Smooth muscle cell of the brain vasculature (primary cell): ENCODE measurements at regions not wholly inside any gene's neighbourhood (a gene's known extent, or its start where the extent isn't known, plus 50 kb on each side); places are given as distances from the start of the nearest gene placed in this dataset.

Source experiments
- DNase-seq: peaks from one replicate; pipeline ENCODE4 v3.0.0-alpha.2; 2012; ENCODE audit warnings: low read depth, low spot score

DNA sequence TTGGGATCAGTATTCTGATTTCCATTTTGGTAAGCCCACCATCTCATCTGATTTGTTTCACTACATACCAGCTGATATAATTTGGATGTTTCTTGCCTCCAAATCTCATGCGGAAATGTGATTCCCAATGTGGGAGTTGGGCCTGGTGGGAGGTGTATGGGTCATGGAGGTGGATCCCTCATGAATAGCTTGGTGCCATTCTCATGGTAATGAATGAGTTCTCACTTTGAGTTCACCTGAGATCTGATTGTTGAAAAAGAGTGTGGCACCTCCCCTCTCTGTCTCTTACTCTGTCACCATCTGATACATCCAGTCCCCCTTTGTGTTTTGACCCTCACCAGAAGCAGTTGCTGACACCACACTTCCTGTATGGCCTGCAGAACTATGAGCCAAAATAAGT lies 347.3 kb downstream of the ARL4A start:
- DNase-seq: no peak

DNA sequence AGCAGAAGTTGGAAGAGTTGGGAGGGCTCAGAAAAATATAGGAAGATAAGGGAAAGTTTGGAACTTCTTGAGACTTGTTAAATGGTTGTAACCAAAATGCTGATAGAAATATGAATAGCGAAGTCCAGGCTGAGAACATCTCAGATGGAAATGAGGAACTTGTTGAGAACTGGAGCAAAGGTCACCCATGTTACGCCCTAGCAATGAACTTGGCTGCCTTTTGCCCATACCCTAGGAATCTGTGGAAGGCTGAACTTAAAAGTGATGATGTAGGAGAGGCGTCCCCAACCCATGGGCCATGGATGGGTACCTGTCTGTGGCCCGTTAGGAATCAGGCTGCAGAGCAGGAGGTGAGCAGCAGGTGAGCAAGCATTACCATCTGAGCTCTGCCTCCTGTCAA lies 347.8 kb downstream of the ARL4A start:
- DNase-seq: no peak

DNA sequence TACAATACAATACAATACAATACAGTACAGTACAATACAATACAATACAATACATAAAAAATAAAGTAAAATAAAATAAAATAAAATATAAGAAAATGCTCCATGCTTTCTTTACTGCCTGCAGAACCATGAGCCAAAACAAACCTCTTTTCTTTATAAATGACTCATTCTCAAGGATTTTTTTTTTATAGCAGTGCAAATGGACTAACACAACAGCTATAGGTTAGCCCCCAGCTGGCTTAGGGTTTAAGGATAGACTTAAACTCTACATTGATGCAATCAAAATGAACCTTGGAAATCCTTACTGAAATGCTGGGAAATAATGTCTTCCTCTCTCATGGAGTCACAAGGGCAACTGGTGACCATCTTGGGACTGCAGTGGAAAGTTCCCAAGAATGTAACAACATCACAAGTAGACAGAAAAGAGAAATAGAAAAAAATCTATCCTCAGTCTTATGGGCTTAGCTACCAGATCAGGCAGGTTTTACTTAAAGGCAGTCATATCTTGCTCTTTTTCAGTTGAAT lies 348.9 kb downstream of the ARL4A start:
- DNase-seq: no peak

DNA sequence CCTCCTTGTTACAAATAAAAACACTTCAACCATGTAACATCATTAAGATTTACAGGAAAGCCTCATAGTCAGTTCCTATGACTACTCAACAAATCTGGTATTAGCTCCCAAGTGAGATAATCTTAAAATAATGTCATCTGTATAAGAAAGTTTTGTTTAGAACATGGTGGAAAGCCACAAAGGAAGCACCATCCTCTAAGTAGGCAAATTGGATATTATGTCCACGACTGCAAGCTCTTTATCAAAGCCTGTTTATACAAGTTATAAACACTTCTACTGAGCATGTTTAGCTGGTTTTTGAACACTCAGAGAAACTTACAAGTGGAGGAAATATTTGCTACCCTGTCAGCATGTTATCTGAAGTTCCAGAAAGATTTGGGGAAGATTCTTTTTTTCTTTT lies 349.8 kb downstream of the ARL4A start:
- DNase-seq: no peak

DNA sequence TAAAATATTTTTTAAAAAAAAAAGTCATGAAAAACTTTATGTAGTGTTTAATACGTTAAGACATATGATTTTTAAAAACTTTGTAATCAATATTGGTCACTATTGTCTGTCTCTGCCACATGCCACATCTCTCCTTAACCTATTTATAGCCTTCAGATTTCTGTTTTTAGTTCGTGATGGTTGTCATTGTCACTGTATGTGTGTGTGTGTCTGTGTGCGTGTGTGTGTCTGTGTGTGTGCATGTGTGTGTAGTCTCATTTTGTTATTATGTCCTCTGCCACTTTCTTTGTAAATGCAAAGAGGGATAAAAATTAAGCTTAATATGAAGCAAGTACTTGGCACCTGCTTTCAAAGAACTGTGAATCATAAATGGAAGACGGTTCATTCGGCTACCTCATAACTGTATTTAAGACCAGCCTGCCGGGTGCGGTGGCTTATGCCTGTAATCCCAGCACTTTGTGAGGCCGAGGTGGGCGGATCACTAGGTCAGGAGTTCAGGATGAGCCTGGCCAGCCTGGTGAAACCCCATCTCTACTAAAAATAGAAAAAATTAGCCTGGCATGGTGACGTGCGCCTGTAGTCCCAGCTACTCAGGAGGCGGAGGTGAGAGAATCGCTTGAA lies 354.0 kb downstream of the ARL4A start:
- DNase-seq: no peak

DNA sequence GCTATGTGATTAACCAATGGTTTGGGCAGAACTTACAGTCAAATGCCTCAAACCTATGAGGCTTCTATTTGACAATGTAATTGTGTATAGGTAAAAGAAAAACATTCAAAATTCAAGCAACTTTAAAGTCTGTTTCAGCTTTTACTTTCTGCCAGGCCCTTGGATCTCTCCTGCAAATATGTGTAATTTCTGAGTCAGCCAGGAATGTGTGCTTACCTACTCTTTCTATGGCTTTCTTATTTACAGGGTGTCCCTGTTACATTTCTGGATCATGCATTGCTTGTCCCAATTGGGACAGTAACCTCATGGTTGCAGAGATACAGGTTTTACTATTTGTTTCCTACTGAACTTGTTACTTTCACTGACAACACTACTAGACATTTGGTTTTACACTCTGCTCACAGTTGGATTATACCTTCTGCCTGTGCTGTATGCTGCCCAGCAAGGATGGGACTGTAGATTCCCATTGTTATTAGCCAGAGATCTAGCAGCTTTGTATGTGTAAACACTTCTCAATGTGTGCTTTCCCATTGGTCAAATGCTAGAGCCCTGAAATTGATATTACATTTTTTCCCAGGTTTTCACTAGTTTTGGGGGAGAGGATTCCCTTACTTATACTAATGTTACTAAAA lies 355.3 kb downstream of the ARL4A start:
- DNase-seq: no peak

DNA sequence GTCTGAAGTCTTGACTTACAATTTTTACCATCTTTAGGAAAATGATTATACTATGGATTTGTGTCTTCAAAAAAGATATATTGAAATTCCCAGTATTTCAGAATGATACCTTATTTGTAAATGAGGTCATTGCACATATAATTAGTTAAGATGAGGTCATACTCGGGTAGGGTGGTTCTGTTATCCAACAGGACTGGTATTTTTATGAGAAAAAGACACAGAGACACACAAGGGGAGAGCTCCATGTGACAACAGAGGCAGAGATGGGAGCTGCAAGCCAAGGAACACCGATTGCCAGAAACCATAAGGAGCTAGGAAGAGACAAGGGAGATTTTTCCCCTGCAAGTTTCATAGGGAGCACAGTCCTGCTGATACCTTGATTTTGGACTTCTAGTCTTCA lies 356.9 kb downstream of the ARL4A start:
- no peak for DNase-seq

DNA sequence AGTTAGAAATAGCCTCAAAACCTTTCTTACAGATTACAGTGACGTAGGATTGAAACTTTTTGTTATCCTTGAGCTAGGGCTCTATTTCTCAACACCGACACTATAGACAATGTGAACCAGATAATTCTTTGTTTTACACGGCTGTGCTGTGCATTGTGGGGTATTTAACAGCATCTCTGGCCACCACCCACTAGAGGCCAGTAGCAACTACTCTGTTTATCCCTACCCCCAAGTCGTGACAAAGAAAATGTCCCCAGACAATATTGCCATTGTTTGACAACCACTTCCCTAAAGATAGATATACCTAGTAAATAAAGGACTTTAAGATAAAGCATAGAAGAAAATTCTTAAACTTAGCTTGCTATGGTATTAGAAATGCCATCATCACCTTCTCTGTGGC lies 359.6 kb downstream of the ARL4A start:
- no peak for DNase-seq

DNA sequence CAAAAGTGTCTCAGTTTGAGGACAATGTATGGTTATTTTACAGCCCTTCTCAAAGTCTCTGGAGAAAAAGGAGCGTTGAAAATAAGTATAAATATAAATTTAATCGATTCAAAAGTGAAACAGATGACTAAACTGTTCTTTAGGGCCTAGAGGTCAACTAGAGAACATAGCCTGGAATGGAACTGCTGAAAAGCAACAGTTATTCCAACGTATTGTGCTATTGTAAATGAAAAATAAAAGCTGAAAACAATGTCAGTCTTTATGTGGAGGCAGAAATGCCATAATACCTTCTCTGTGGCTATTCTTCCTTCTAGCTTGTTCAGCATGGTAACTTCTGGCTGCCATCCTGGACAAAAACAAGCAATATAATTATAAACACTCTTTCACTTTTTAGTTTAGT lies 362.5 kb downstream of the ARL4A start:
- no peak for DNase-seq

DNA sequence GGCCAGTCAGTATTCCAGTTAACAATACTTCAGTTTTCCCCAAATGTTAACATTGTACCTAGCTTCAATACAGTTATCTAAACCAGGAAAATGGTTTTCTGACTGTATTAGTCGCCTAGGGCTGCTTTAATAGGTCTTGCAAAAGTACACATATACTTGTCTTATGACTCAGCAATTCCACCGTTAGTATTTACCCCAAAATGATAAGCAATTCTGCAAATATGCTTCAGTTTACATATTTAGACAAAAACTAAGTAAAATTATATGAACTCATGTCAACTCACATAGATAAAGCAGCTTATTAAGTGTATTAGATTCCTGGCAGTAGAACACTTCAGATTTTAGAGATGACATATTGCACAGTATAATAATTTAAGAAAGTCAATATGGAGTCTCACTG lies 363.3 kb downstream of the ARL4A start:
- DNase-seq: no peak

DNA sequence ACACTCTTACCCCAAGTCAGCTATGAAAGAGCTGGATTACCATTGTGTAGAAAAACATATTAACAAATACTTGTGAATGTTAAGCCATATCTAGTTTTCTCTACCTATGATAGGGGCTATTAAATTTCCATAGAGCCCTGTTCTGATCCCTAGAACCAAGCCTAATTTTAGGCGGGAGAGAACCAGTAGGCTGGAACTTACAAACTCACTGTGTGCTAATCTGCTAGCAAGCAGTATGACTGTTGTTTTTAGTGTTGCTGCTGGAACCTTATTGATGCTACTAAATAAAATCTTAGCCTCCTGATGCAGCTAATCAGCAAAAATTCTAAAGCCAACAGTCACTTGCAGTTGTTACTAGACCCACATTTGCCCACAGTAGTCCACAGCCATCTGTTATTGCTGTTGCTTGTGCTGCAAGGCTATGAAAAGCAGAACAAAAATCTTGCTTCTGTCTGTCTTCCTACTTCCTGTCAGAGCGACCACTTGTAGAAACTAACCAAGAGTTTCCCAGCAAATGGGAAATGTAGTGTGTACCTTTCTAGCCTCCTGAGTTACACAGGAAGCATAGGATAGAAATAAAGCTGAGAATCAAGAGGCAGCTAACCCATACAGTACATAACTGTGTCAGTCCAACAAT lies 368.4 kb downstream of the ARL4A start:
- no peak for DNase-seq

DNA sequence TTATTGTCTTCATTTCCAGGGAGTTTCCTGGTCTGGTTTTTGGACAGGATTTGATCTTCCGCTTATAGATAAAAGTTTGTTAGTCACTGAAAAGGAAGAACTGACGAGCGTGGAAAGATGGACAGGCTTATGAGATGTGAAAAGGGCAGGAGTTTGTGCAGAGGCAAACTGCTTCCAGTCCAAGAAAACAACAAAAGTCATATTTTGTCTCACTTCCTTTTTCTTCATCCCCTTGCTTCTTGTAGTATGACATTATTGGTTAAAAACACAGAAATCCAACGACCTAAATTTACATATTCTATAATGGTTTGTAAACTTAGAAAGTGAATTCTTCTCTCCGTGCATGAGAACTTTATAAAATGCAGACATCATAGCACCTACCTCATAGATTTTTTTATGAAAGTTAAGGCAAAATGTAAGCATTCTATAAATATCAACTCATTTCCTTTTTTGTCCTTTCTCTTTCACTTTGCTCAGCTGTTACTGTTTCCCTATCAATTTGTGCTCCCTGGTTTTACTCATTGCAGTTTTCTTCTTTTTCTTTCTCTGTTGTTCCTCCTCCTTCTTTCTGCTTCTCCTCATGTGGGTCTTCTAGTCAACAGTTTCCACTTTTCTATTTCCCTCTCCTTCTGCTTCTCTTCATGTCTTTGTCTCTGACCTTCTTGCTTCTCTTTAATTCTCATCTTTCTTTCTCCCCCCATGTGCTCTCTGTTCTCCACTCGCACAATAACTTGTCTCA lies 370.2 kb downstream of the ARL4A start:
- DNase-seq: no peak

DNA sequence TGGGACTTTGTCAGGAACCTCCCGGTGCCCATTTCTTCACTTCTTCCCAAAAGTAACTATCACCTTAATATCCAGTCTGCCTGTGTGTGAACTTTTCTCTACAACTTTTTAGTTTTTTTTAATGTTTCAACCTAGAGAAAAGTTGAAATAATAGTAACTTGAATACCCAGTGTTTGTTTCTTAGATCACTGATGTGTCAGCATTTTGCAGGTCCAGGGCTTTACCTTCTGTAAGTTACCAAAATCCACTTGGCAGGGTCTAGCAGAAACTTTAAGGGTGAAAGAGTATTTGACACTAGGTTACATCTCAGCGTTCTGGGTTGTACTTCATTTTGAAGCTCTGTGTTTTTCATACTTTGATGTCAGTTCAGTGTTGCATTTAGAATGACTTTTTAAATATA lies 372.7 kb downstream of the ARL4A start:
- DNase-seq: no peak

DNA sequence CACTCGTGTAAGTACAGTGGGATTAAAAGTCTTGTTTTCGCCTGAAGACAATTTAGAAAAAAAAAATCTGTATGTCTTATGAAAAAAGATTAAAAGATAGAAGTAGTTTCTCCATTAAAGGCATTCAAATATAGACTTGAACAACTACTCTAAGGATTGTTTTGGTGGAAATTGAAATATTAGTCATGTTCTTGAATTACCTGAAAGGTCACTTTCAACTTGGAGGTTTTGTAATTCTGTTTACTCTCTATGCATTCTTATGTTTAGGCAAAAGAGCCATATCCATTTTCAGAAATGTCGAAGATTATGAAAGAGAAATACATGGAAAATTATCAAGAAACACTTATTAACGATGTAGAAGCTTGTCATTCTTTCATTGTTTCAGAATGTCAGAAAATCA lies 373.7 kb downstream of the ARL4A start:
- no peak for DNase-seq

DNA sequence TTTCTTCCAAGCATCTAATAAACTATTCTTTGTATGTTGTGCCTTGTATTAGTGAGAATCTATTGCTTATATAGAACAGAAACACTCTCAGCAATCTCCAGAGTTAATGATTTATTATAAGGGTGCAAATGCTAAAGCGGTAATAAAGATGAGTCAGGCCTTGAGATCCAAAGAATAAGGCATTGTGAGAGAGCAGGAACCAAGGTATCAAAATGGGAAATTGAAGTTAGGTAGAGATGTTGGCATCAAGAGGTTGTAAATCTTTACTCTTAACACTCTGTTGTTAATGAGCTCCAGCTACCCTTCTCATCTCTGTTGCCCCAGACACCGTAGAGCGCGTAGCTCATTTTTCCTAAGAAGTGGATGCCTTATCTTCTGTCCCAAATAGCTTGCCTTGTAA lies 375.2 kb downstream of the ARL4A start:
- DNase-seq: no peak

DNA sequence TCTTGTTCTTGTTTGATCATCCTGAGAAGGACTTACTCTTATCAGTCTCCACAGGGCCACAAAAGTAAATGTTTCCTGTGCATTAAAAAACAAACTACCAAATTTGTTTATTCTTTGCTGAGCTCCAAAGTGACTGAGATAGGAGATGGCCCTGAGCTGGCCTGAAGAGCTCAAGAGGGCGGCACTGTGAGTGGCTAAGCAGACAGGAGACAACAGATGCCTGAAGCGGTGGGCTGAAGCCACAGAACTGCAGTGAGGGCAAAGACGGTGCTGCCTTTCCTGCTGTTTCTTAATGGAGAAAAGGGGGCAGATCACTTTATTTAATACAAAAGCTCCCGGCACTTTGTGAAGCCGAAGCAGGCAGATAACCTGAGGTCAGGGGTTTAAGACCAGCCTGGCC lies 379.6 kb downstream of the ARL4A start:
- DNase-seq: no peak

DNA sequence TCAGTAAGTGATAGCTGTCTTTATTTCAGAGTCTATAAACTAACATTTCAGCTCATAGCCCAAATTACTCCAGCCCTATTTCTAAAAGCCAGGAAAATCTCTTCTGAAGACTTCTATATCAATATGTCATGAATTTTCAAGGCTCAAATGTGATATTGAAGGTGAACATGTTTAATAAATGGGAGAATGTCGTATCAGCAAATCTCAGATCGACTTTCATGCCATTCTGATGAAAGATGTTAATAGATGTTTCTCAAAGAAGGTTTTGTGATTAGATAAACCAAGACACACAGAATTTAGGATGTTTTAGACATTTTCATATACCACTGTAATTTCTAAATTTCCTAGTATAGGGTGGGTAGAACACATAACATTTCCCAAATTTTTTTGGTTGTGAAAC lies 380.6 kb downstream of the ARL4A start:
- no peak for DNase-seq

DNA sequence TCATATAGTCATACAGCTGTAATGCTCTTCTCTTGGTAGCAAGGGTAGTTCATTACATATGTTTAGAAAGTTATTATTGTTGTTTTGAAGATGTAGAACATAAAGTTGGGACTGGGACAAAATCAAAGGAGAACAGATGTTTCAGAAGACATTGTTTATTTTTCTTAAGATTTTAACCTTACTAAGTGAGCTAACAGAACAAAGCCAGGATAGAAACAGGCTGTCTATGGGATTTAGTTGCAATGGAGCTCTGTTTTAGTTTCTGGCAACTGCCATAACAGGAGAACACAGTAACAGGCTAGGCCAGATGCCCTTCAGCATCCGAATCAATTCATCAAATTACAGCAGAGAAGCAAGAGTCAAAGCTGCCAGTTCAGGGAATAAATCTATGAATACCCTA lies 382.4 kb downstream of the ARL4A start:
- no peak for DNase-seq

DNA sequence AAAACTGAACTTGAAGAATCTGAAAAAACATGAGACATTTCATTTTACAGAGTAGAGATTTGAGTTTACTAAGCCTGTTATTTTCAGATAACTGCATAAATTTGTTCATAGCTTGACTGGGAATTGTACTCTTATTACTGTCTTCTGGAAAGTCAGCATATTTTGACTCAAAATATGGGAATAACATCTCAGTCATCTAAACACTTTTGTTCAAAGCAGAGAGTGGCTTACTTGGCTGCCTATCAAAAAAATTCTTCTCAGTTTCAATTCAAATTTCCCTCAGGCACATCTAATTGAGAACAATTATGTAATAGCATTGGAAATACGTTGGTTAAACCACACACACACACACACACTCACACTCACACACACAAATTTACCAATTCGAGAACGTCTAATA lies 384.6 kb downstream of the ARL4A start:
- DNase-seq: no peak

DNA sequence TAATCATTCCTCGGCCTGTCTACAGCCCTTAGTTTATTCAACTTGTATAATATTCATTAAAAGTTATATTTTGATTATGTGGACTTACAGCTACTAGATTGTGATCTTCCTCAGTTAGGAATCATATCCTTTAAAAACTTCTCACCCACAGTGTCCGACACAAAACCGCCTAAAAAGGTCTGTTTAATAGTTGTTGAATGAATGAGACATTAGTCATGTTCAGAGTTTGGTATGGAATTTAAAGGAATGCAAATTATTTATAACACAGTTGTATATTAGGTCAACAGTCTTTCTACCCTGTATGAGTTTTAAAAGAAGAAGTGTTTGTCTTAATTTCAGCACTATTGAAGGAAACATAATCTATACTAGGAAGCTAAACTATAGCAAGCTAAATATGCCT lies 390.0 kb downstream of the ARL4A start:
- DNase-seq: no peak

DNA sequence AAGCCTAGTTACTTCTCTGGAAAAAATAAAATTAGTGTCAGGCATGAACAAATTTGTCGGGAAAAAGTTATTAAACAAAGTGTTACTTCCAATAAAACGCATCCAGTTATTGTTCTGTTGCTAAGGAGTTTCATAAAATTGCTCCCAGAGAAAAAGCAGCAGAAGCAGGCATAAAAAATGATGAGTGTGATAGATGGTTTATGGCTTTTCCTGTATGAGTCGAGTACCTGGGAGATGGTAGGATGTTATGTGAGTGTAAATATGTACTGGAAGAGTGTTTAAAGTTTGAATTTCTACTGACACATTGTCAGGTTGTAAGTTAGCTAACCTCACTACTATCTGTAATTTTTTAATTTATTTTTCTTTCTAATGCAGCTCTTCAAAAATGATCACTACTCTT lies 390.7 kb downstream of the ARL4A start:
- no peak for DNase-seq

DNA sequence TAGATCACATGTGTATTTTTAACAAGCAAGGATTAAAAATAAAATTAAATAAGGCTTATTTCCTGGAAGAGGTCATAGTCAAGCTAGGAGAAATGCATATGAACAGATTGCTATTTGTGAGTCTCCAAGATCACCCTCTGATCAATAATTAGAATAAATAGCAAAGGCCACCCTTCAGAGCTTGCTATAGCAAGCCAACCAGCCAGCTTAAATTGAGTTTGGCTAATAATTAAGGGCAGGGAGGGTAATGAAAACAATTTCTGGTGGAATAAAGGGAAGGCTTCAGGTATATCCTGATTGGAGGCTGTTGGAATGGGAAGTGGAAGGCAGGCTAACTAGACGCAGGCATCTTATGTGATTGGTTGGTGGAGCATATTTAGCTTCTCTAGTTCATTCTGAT lies 403.5 kb downstream of the ARL4A start:
- DNase-seq: no peak
